H9 (cell line): ENCODE measurements at regions not wholly inside any gene's neighbourhood (a gene's known extent, or its start where the extent isn't known, plus 50 kb on each side); places are given as distances from the start of the nearest gene placed in this dataset.

Experiments
- DNase-seq: peaks from one replicate; pipeline ENCODE4 v3.0.0-alpha.2; 2017
- H2AFZ ChIP-seq: one replicate; pipeline ENCODE4 v1.6.1; 2013; ENCODE audit warnings: mild to moderate bottlenecking, low read length, control low read depth, moderate library complexity
- H2AK5ac ChIP-seq: 2 replicates; pipeline ENCODE4 v1.6.1; 2013; ENCODE audit warnings: low read length, control low read depth, mixed read lengths; ENCODE audit not compliant: insufficient read length
- H2BK120ac ChIP-seq: one replicate; pipeline ENCODE4 v1.6.1; 2013; ENCODE audit warnings: low read depth, mild to moderate bottlenecking, low read length, control low read depth, inconsistent platforms; ENCODE audit not compliant: poor library complexity, severe bottlenecking
- H2BK12ac ChIP-seq: 2 replicates; pipeline ENCODE4 v1.6.1; 2013; ENCODE audit warnings: low read length, control low read depth, mixed read lengths, low read depth; ENCODE audit not compliant: insufficient read length
- H2BK15ac ChIP-seq: 2 replicates; pipeline ENCODE4 v1.6.1; 2013; ENCODE audit warnings: low read depth, low read length, control low read depth
- H2BK20ac ChIP-seq: one replicate; pipeline ENCODE4 v1.6.1; 2013; ENCODE audit warnings: low read depth, mild to moderate bottlenecking, low read length, control low read depth, inconsistent platforms; ENCODE audit not compliant: poor library complexity, severe bottlenecking
- H2BK5ac ChIP-seq: 2 replicates; pipeline ENCODE4 v1.6.1; 2013; ENCODE audit warnings: low read length, control low read depth, mixed read lengths; ENCODE audit not compliant: insufficient read length
- H3K14ac ChIP-seq: 2 replicates; pipeline ENCODE4 v1.6.1; 2013; ENCODE audit warnings: low read length, control low read depth; ENCODE audit not compliant: insufficient read depth
- H3K18ac ChIP-seq: 2 replicates; pipeline ENCODE4 v1.6.1; 2013; ENCODE audit warnings: low read depth, mild to moderate bottlenecking, mixed read lengths, low read length, control low read depth; ENCODE audit not compliant: insufficient read length
- H3K23ac ChIP-seq: 2 replicates; pipeline ENCODE4 v1.6.1; 2013; ENCODE audit warnings: low read length, control low read depth, mixed read lengths, low read depth; ENCODE audit not compliant: insufficient read length
- H3K23me2 ChIP-seq: 2 replicates; pipeline ENCODE4 v1.6.1; 2013; ENCODE audit warnings: low read depth, mild to moderate bottlenecking, mixed read lengths, low read length, control low read depth; ENCODE audit not compliant: insufficient read length, poor library complexity, severe bottlenecking
- H3K27ac ChIP-seq: 2 replicates; pipeline ENCODE4 v1.5.1; 2013; ENCODE audit warnings: low read length, control low read depth, mixed read lengths, low read depth; ENCODE audit not compliant: insufficient read length
- H3K27me3 ChIP-seq: 2 replicates; pipeline ENCODE4 v1.6.1; 2013; ENCODE audit warnings: low read length, control low read depth, inconsistent platforms; ENCODE audit not compliant: insufficient read depth
- H3K4ac ChIP-seq: 2 replicates; pipeline ENCODE4 v1.6.1; 2013; ENCODE audit warnings: low read depth, mild to moderate bottlenecking, control low read depth, inconsistent platforms, low read length, moderate library complexity
- H3K4me1 ChIP-seq: 2 replicates; pipeline ENCODE4 v1.6.1; 2013; ENCODE audit warnings: low read length, control low read depth, inconsistent platforms; ENCODE audit not compliant: insufficient read depth
- H3K4me2 ChIP-seq: 2 replicates; pipeline ENCODE4 v1.6.1; 2013; ENCODE audit warnings: low read length, control low read depth, mixed read lengths; ENCODE audit not compliant: insufficient read length, insufficient read depth
- H3K56ac ChIP-seq: 2 replicates; pipeline ENCODE4 v1.6.1; 2013; ENCODE audit warnings: low read depth, mild to moderate bottlenecking, mixed read lengths, low read length, control low read depth; ENCODE audit not compliant: insufficient read length
- H3K79me1 ChIP-seq: 2 replicates; pipeline ENCODE4 v1.6.1; 2013; ENCODE audit warnings: low read depth, mild to moderate bottlenecking, moderate library complexity, low read length, control low read depth, inconsistent platforms; ENCODE audit not compliant: insufficient read depth, poor library complexity, severe bottlenecking
- H3K79me2 ChIP-seq: 2 replicates; pipeline ENCODE4 v1.6.1; 2013; ENCODE audit warnings: low read length, control low read depth, inconsistent platforms; ENCODE audit not compliant: insufficient read depth
- H3K9ac ChIP-seq: 2 replicates; pipeline ENCODE4 v1.6.1; 2013; ENCODE audit warnings: low read length, control low read depth, mixed read lengths; ENCODE audit not compliant: insufficient read length; ENCODE audit errors: extremely low read depth
- H3K9me3 ChIP-seq: one replicate; pipeline ENCODE4 v1.6.1; 2013; ENCODE audit warnings: low read depth, low read length, inconsistent platforms; ENCODE audit not compliant: control insufficient read depth
- H3T11ph ChIP-seq: one replicate; pipeline ENCODE4 v1.6.1; 2013; ENCODE audit warnings: mild to moderate bottlenecking, low read length, control low read depth, inconsistent platforms
- H4K20me1 ChIP-seq: one replicate; pipeline ENCODE4 v1.6.1; 2013; ENCODE audit not compliant: control insufficient read depth, insufficient read length, insufficient read depth
- H4K5ac ChIP-seq: 2 replicates; pipeline ENCODE4 v1.6.1; 2013; ENCODE audit warnings: low read depth, mild to moderate bottlenecking, mixed read lengths, low read length, control low read depth; ENCODE audit not compliant: insufficient read length
- H4K8ac ChIP-seq: replicated peaks from 2 replicates; pipeline ENCODE4 v1.6.1; 2013; ENCODE audit warnings: low read length, control low read depth, mixed read lengths, low read depth; ENCODE audit not compliant: insufficient read length
- H4K91ac ChIP-seq: 2 replicates; pipeline ENCODE4 v1.6.1; 2013; ENCODE audit warnings: low read depth, mild to moderate bottlenecking, moderate library complexity, mixed read lengths, low read length, control low read depth; ENCODE audit not compliant: insufficient read length
- H3K27ac Mint-ChIP-seq, 3 experiments: 2 replicates in 2 of 3; 3 replicates in 1 of 3; pipeline ENCODE4 v1.8.0; 2020 to 2021; ENCODE audit warnings: mixed read lengths in 3 of 3, mild to moderate bottlenecking in 1 of 3, moderate library complexity in 1 of 3
- H3K27me3 Mint-ChIP-seq: 2 replicates; pipeline ENCODE4 v1.8.0; 2021; ENCODE audit warnings: low read depth, mild to moderate bottlenecking, moderate library complexity, mixed read lengths
- H3K36me3 Mint-ChIP-seq, 3 experiments: 2 replicates in 2 of 3; 3 replicates in 1 of 3; pipeline ENCODE4 v1.8.0; 2020 to 2021; ENCODE audit warnings: low read depth in 3 of 3, mixed read lengths in 3 of 3; ENCODE audit not compliant: insufficient read depth in 1 of 3
- H3K4me1 Mint-ChIP-seq, 2 experiments: 2 replicates each; pipeline ENCODE4 v1.8.0; 2020; ENCODE audit warnings: mixed read lengths in 2 of 2
- H3K4me3 Mint-ChIP-seq, 2 experiments: 2 replicates in 1 of 2; 3 replicates in 1 of 2; pipeline ENCODE4 v1.8.0; 2020 to 2021; ENCODE audit warnings: mild to moderate bottlenecking in 2 of 2, mixed read lengths in 2 of 2, moderate library complexity in 1 of 2
- H3K9me3 Mint-ChIP-seq, 2 experiments: 2 replicates in 1 of 2; 3 replicates in 1 of 2; pipeline ENCODE4 v1.8.0; 2020; ENCODE audit warnings: mild to moderate bottlenecking in 2 of 2, mixed read lengths in 2 of 2, moderate library complexity in 1 of 2
- WGBS: extraction: QIAGEN DNeasy Blood & Tissue Kit; methylation state at CpG from one replicate; pipeline ENCODE4 v1.1.7; 2013; ENCODE audit warnings: missing lambda C conversion rate, low lambda C conversion rate, mixed read lengths; ENCODE audit not compliant: insufficient read length; ENCODE audit errors: extremely low coverage; 5-methylcytosine and 5-hydroxymethylcytosine counted together
- TF ChIP-seq, protein P1 (sequence below): fragments of 200-600 bp; sonication (generic); conservative IDR thresholded peaks from 3 replicates; pipeline ENCODE4 v1.8.0; 2021; ENCODE audit warnings: antibody characterized with exemption, mild to moderate bottlenecking

DNA sequence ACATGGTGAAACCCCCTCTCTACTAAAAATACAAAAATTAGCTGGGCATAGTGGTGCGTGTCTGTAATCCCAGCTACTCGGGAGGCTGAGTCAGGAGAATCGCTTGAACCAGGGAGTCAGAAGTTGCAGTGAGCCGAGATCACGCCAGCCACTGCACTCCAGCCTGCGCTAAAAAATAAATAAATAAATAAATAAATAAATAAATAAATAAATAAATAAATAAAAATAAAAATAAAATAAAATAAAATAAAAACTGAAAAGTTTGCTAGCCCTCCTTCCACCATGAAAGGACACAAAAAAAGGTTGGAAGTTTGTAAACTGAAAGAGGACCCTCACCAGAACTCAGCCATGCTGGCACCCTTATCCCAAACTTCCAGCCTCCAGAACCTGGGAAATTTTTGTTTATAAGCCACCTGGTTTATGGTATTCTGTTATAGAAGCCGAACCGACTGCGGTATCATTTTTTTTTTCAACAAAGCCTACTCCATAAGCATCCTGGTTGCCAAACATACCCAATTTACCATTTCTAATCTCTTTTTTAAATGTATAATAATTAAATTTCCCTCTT is 448.2 kb downstream of the SEMA3D start:
- Histone ChIP-seq H2AFZ (no peak overlapping the region), H2BK12ac (no peak overlapping the region), H3K23me2 (no peaks in the 10 kb centered on the region), H3K14ac (no peak overlapping the region), H3K4me2 (no peak overlapping the region), H3K56ac (no peak overlapping the region), H4K20me1 (no peaks in the 10 kb centered on the region), H3K79me2 (no peaks in the 10 kb centered on the region), H2BK15ac (no peak overlapping the region), H3K23ac (no peak overlapping the region), H4K5ac (no peak overlapping the region), H3T11ph (no peak overlapping the region), H3K79me1 (no peaks in the 10 kb centered on the region), H3K9me3 (no peaks in the 10 kb centered on the region), H3K9ac (no peak overlapping the region), H3K4ac (no peak overlapping the region), H2BK120ac (no peak overlapping the region), H4K8ac (no peak overlapping the region), H3K27me3 (no peaks in the 10 kb centered on the region), H3K27ac (no peak overlapping the region), H2BK5ac (no peak overlapping the region), H2AK5ac (no peak overlapping the region), H3K18ac (no peak overlapping the region), H4K91ac (no peak overlapping the region), H2BK20ac (no peak overlapping the region), H3K4me1 (no peaks in the 10 kb centered on the region)
- DNase-seq, result no peak
- no peaks in the 10 kb centered on the region for H3K27me3 Mint-ChIP-seq
- H3K27ac Mint-ChIP-seq, result no peak overlapping the region
- no peaks in the 10 kb centered on the region for H3K36me3 Mint-ChIP-seq
- no peak overlapping the region for H3K4me3 Mint-ChIP-seq
- no CpG with 5 or more reads among the region's 9 CpGs for WGBS
- TF ChIP-seq, protein P1, sequence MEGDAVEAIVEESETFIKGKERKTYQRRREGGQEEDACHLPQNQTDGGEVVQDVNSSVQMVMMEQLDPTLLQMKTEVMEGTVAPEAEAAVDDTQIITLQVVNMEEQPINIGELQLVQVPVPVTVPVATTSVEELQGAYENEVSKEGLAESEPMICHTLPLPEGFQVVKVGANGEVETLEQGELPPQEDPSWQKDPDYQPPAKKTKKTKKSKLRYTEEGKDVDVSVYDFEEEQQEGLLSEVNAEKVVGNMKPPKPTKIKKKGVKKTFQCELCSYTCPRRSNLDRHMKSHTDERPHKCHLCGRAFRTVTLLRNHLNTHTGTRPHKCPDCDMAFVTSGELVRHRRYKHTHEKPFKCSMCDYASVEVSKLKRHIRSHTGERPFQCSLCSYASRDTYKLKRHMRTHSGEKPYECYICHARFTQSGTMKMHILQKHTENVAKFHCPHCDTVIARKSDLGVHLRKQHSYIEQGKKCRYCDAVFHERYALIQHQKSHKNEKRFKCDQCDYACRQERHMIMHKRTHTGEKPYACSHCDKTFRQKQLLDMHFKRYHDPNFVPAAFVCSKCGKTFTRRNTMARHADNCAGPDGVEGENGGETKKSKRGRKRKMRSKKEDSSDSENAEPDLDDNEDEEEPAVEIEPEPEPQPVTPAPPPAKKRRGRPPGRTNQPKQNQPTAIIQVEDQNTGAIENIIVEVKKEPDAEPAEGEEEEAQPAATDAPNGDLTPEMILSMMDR, result no peak
- H3K9me3 Mint-ChIP-seq, result no peaks in the 10 kb centered on the region
- no peaks in the 10 kb centered on the region for H3K4me1 Mint-ChIP-seq
